ENCODE measurements at regions not wholly inside any gene's neighbourhood (a gene's known extent, or its start where the extent isn't known, plus 50 kb on each side); places are given as distances from the start of the nearest gene placed in this dataset.
"Not testable (repeated sequence)": the region's sequence is repeated elsewhere in the genome, so short reads cannot be mapped to it uniquely, and the experiment has no call there.

DNA sequence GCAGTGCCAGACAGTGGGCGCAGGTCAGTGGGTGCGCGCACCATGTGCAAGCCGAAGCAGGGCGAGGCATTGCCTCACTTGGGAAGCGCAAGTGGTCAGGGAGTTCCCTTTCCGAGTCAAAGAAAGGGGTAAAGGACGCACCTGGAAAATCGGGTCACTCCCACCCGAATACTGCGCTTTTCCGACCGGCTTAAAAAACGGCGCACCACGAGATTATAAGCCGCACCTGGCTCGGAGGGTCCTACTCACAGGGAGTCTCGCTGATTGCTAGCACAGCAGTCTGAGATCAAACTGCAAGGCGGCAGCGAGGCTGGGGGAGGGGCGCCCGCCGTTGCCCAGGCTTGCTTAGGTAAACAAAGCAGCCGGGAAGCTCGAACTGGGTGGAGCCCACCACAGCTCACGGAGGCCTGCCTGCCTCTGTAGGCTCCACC lies 77.9 kb downstream of the NR4A2 start:
- not testable (repeated sequence) for H3K4me3 ChIP-seq (ENCODE audit: control insufficient read depth, low read depth, low read length); DNase-seq (ENCODE audit: low read depth)

DNA sequence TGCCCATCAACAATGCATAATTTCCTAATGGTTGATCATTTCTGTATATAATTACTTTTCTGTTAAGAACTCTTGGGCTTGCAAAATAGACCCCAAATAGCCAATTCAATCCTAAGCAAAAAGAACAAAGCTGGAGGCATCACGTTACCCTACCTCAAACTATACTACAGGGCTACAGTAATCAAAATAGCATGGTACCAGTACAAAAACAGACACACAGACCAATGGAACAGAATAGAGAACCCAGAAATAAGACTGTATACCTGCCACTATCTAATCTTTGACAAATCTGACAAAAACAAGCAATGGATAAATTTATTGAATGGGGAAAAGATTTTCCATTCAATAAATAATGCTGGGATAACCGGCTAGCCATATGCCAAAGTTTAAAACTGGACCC lies 78.8 kb downstream of the NR4A2 start:
- H3K4me3 ChIP-seq (ENCODE audit: control insufficient read depth, low read depth, low read length): no peak overlapping the region
- DNase-seq (ENCODE audit: low read depth): no peak
- TF ChIP-seq, protein P1, sequence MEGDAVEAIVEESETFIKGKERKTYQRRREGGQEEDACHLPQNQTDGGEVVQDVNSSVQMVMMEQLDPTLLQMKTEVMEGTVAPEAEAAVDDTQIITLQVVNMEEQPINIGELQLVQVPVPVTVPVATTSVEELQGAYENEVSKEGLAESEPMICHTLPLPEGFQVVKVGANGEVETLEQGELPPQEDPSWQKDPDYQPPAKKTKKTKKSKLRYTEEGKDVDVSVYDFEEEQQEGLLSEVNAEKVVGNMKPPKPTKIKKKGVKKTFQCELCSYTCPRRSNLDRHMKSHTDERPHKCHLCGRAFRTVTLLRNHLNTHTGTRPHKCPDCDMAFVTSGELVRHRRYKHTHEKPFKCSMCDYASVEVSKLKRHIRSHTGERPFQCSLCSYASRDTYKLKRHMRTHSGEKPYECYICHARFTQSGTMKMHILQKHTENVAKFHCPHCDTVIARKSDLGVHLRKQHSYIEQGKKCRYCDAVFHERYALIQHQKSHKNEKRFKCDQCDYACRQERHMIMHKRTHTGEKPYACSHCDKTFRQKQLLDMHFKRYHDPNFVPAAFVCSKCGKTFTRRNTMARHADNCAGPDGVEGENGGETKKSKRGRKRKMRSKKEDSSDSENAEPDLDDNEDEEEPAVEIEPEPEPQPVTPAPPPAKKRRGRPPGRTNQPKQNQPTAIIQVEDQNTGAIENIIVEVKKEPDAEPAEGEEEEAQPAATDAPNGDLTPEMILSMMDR (IDR thresholded peaks at IDR 0.05; ENCODE audit: control insufficient read depth, insufficient read depth, low read depth, low read length, missing control alignments): no peak

- TF ChIP-seq, protein P1 (IDR thresholded peaks at IDR 0.05; ENCODE audit: control insufficient read depth, insufficient read depth, low read depth, low read length, missing control alignments): no peak
- no peak for DNase-seq (ENCODE audit: low read depth)
- H3K4me3 ChIP-seq (ENCODE audit: control insufficient read depth, low read depth, low read length): no peak overlapping the region
Observed at GRCh38 chr2:156242874-156243273, 89.6 kb downstream of the NR4A2 start.

DNA sequence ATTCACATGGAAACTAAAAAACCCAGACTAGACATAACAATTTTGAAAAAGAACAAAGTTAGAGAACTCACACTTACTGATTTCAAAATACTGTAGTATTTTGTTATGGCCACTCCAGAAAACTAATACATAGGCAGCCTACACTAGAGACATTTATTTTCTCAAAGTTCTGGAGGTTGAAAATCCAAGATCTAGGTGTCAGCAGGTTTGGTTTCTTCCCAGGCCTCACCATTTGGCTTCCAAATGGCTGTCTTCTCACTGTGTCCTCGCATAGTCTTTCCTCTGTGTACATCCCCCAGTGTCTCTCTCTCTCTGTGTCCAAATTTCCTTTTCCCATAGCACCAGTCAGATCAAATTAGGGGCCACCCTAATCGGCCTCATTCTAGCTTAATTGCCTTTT lies 95.0 kb downstream of the NR4A2 start:
- no peak overlapping the region for H3K4me3 ChIP-seq (ENCODE audit: control insufficient read depth, low read depth, low read length)
- no peak for DNase-seq (ENCODE audit: low read depth)
- TF ChIP-seq, protein P1 (IDR thresholded peaks at IDR 0.05; ENCODE audit: control insufficient read depth, insufficient read depth, low read depth, low read length, missing control alignments): no peak

DNA sequence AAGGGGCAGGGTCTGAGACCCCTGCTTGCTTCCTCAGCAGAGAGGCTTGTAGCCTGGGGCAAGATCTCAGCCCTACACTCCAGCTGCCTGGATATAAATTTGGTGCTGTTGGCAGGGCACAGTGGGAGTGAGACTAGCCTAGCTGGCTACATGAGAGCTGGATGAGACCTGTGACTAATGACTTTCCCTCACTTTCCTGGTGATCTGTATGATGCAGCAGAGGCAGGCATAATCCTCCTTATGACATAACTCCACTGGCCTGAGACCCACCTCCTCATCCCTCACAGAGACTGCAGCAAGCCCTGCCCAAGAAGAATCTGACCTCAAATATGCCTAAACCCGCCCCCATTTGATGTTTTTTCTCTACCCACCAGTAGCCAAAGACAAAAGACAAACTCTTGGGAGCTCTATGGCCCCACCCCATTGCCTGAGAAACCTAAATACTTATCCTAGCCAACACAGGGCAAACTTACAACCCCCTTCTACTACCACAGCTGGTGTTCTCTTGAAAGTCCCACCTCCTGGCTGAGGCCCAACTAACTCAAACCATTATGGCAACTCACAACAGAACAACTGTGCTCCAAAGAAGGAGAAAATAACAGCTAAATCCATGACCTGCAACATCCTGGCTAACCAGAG lies 102.7 kb downstream of the NR4A2 start:
- TF ChIP-seq, protein P1 (IDR thresholded peaks at IDR 0.05; ENCODE audit: control insufficient read depth, insufficient read depth, low read depth, low read length, missing control alignments): no peak
- no peak overlapping the region for H3K4me3 ChIP-seq (ENCODE audit: control insufficient read depth, low read depth, low read length)
- DNase-seq (ENCODE audit: low read depth): no peak

GRCh38 chr2:156223328-156223727 lies 109.2 kb downstream of the NR4A2 start:
- not testable (repeated sequence) for DNase-seq (ENCODE audit: low read depth)

DNA sequence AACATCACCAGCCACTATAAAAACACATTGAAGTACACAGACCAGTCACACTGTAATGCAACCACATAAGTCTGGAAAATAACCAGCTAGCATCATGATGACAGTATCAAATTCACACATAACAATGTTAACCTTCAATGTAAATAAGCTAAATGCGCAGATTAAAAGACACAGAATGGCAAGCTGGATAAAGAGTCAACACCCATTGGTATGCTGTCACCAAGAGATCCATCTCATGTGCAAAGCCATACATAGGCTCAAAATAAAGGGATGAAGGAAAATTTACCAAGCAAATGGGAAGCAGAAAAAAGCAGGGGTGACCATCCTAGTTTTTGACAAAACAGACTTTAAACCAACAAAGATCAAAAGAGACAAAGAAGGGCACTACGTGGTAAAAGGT lies 110.8 kb downstream of the NR4A2 start:
- H3K4me3 ChIP-seq (ENCODE audit: control insufficient read depth, low read depth, low read length): no peak overlapping the region
- DNase-seq (ENCODE audit: low read depth): no peak
- TF ChIP-seq, protein P1 (IDR thresholded peaks at IDR 0.05; ENCODE audit: control insufficient read depth, insufficient read depth, low read depth, low read length, missing control alignments): no peak

More at GRCh38 chr2:156223328-156223727, 109.2 kb downstream of the NR4A2 start:
- H3K4me3 ChIP-seq (ENCODE audit: control insufficient read depth, low read depth, low read length): not testable (repeated sequence)

Data from AG09309 (cell line).